Neural cell (in vitro differentiated cells): ENCODE measurements at regions not wholly inside any gene's neighbourhood (a gene's known extent, or its start where the extent isn't known, plus 50 kb on each side); places are given as distances from the start of the nearest gene placed in this dataset.

Experiments used
- H2AFZ ChIP-seq: fragments of 200-600, 300-800 bp; sonication (generic), shearing (Covaris generic); 2 replicates; pipeline ENCODE4 v1.6.0; 2014; ENCODE audit warnings: low read depth, mild to moderate bottlenecking, antibody characterized with exemption, low read length, moderate library complexity
- H3F3A ChIP-seq: fragments of 200-600 bp; shearing (Covaris generic); 2 replicates; pipeline ENCODE4 v1.6.1; 2016; ENCODE audit warnings: mild to moderate bottlenecking, moderate library complexity, mixed read lengths, antibody characterized with exemption, low read length; ENCODE audit not compliant: insufficient read depth, poor library complexity, severe bottlenecking
- H3K27ac ChIP-seq: fragments of 200-600, 300-800 bp; sonication (generic), shearing (Covaris generic); 2 replicates; pipeline ENCODE4 v1.5.1; 2014; ENCODE audit warnings: mild to moderate bottlenecking, low read length, moderate library complexity
- H3K27me3 ChIP-seq: fragments of 300-800, 200-600 bp; sonication (generic), shearing (Covaris generic); 2 replicates; pipeline ENCODE4 v1.6.0; 2014; ENCODE audit warnings: mild to moderate bottlenecking, low read depth, low read length, moderate library complexity; ENCODE audit not compliant: insufficient read depth
- H3K36me3 ChIP-seq: fragments of 300-800, 200-600 bp; sonication (generic), shearing (Covaris generic); 2 replicates; pipeline ENCODE4 v1.5.1; 2014; ENCODE audit warnings: mild to moderate bottlenecking, antibody characterized with exemption, low read length, moderate library complexity; ENCODE audit not compliant: insufficient read depth
- H3K4me2 ChIP-seq: fragments of 300-800, 200-600 bp; sonication (generic), shearing (Covaris generic); 2 replicates; pipeline ENCODE4 v1.6.0; 2014; ENCODE audit warnings: mild to moderate bottlenecking, low read length
- H3K4me3 ChIP-seq: fragments of 300-800, 200-600 bp; sonication (generic), shearing (Covaris generic); 2 replicates; pipeline ENCODE4 v1.5.1; 2014; ENCODE audit warnings: mild to moderate bottlenecking, low read length, moderate library complexity
- H3K79me2 ChIP-seq: fragments of 200-600 bp; shearing (Covaris generic); replicated peaks from 2 replicates; pipeline ENCODE4 v1.6.0; 2014; ENCODE audit warnings: mild to moderate bottlenecking, low read length, moderate library complexity; ENCODE audit not compliant: insufficient read depth
- H3K9ac ChIP-seq: fragments of 300-800, 200-600 bp; sonication (generic), shearing (Covaris generic); 2 replicates; pipeline ENCODE4 v1.6.1; 2016; ENCODE audit warnings: mild to moderate bottlenecking, low read length, mixed read lengths
- H3K9me2 ChIP-seq: fragments of 200-600 bp; shearing (Covaris generic); 2 replicates; pipeline ENCODE4 v1.6.1; 2016; ENCODE audit warnings: mild to moderate bottlenecking, low read length, mixed read lengths; ENCODE audit not compliant: insufficient read depth
- H3K9me3 ChIP-seq: fragments of 200-600, 300-800 bp; sonication (generic), shearing (Covaris generic); 2 replicates; pipeline ENCODE4 v1.6.1; 2016; ENCODE audit warnings: mild to moderate bottlenecking, mixed run types, low read length, moderate library complexity, mixed read lengths
- H4K20me1 ChIP-seq: fragments of 200-600 bp; shearing (Covaris generic); 2 replicates; pipeline ENCODE4 v1.6.1; 2016; ENCODE audit warnings: mild to moderate bottlenecking, mixed run types; ENCODE audit not compliant: insufficient read depth
- CTCF ChIP-seq: fragments of 450-650 bp; IDR thresholded peaks from 2 replicates; pipeline ENCODE4 v1.5.1; 2014; ENCODE audit warnings: antibody characterized with exemption, mild to moderate bottlenecking, moderate library complexity; ENCODE audit not compliant: poor library complexity, severe bottlenecking
- EP300 ChIP-seq: fragments of 450-650 bp; conservative IDR thresholded peaks from 2 replicates; pipeline ENCODE4 v1.6.1; 2014; ENCODE audit warnings: antibody characterized with exemption, mild to moderate bottlenecking, moderate library complexity; ENCODE audit not compliant: poor library complexity, severe bottlenecking
- EZH2 ChIP-seq: fragments of 200-600, 300-800 bp; shearing (Covaris generic), sonication (generic); IDR thresholded peaks from 2 replicates; pipeline ENCODE4 v1.6.1; 2014; ENCODE audit warnings: antibody characterized with exemption, low read length, borderline replicate concordance, mild to moderate bottlenecking; ENCODE audit not compliant: insufficient read depth, poor library complexity, severe bottlenecking
- MXI1 ChIP-seq: fragments of 450-650 bp; conservative IDR thresholded peaks from 2 replicates; pipeline ENCODE4 v1.6.1; 2014; ENCODE audit warnings: antibody characterized with exemption, mild to moderate bottlenecking; ENCODE audit not compliant: poor library complexity, severe bottlenecking
- POLR2AphosphoS5 ChIP-seq: IDR thresholded peaks from 2 replicates; pipeline ENCODE4 v1.6.1; 2012
- RAD21 ChIP-seq: fragments of 450-650 bp; conservative IDR thresholded peaks from 2 replicates; pipeline ENCODE4 v1.6.1; 2014; ENCODE audit warnings: antibody characterized with exemption, mild to moderate bottlenecking, moderate library complexity
- SMC3 ChIP-seq: fragments of 450-650 bp; conservative IDR thresholded peaks from 2 replicates; pipeline ENCODE4 v1.6.1; 2014; ENCODE audit warnings: antibody characterized with exemption, mild to moderate bottlenecking, moderate library complexity; ENCODE audit not compliant: poor library complexity
- TAF1 ChIP-seq: IDR thresholded peaks from 2 replicates; pipeline ENCODE4 v1.6.1; 2012; ENCODE audit warnings: low read depth
- TF ChIP-seq, protein P1 (sequence below): IDR thresholded peaks from 2 replicates; pipeline ENCODE4 v1.6.1; 2012; ENCODE audit warnings: borderline replicate concordance

DNA sequence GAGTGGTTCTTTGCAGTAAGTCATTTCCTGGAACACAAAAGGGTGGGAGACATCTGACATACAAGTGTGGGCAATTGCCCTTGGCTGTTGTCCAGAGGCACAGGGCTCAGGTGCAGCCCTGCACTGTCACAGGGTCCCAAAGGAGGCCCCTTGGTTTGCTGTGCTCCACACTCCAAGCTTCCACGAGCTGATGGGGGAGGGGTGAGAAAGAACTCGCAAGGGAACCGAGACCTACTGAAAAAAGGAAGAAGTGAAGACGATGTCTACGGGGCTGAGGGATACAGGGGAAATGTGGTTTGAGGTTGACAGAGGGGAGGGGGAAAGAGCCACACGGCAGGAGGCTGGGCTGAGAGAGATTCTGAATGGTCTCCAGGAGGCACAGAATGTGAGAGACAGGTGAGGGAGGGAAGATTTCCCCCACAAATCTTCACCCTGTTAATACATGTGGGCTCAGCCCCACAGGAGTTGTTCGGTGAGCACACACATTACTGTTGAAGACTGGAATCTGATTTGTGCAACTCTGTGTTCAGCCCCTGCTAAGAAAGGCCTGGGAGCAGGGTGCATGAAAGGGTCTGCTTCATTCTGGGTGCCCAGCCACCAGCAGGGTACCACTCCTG lies 123.4 kb downstream of the LY86 start:
- H3K36me3 ChIP-seq: no peaks in the 10 kb centered on the region
- no peaks in the 10 kb centered on the region for H4K20me1 ChIP-seq
- no peak for TF ChIP-seq SMC3
- no peak for TF ChIP-seq EP300
- no peak for TF ChIP-seq POLR2AphosphoS5
- TF ChIP-seq RAD21: no peak
- no peak for TF ChIP-seq MXI1
- TF ChIP-seq EZH2: no peak
- TF ChIP-seq CTCF: no peak
- TF ChIP-seq, protein P1, sequence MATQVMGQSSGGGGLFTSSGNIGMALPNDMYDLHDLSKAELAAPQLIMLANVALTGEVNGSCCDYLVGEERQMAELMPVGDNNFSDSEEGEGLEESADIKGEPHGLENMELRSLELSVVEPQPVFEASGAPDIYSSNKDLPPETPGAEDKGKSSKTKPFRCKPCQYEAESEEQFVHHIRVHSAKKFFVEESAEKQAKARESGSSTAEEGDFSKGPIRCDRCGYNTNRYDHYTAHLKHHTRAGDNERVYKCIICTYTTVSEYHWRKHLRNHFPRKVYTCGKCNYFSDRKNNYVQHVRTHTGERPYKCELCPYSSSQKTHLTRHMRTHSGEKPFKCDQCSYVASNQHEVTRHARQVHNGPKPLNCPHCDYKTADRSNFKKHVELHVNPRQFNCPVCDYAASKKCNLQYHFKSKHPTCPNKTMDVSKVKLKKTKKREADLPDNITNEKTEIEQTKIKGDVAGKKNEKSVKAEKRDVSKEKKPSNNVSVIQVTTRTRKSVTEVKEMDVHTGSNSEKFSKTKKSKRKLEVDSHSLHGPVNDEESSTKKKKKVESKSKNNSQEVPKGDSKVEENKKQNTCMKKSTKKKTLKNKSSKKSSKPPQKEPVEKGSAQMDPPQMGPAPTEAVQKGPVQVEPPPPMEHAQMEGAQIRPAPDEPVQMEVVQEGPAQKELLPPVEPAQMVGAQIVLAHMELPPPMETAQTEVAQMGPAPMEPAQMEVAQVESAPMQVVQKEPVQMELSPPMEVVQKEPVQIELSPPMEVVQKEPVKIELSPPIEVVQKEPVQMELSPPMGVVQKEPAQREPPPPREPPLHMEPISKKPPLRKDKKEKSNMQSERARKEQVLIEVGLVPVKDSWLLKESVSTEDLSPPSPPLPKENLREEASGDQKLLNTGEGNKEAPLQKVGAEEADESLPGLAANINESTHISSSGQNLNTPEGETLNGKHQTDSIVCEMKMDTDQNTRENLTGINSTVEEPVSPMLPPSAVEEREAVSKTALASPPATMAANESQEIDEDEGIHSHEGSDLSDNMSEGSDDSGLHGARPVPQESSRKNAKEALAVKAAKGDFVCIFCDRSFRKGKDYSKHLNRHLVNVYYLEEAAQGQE: no peak
- TF ChIP-seq TAF1: no peak
- no peaks in the 10 kb centered on the region for H3K27me3 ChIP-seq
- no peaks in the 10 kb centered on the region for H3K9me2 ChIP-seq
- no peak overlapping the region for H3K27ac ChIP-seq
- no peak overlapping the region for H3K9ac ChIP-seq
- no peak overlapping the region for H2AFZ ChIP-seq
- no peaks in the 10 kb centered on the region for H3K9me3 ChIP-seq
- H3K79me2 ChIP-seq: no peaks in the 10 kb centered on the region
- no peak overlapping the region for H3K4me2 ChIP-seq
- H3F3A ChIP-seq: no peaks in the 10 kb centered on the region
- H3K4me3 ChIP-seq: no peak overlapping the region

- Histone ChIP-seq H3K4me3 (no peak overlapping the region), H3K4me2 (no peak overlapping the region), H4K20me1 (no peaks in the 10 kb centered on the region), H3K9me3 (no peaks in the 10 kb centered on the region), H3K79me2 (no peaks in the 10 kb centered on the region), H3K9me2 (no peaks in the 10 kb centered on the region), H2AFZ (no peak overlapping the region), H3K9ac (no peak overlapping the region), H3F3A (no peaks in the 10 kb centered on the region), H3K27ac (no peak overlapping the region), H3K36me3 (no peaks in the 10 kb centered on the region), H3K27me3 (no peaks in the 10 kb centered on the region)
- TF ChIP-seq, protein P1: no peak
- TF ChIP-seq EZH2: no peak
These were observed 124.2 kb downstream of the LY86 start for GRCh38 chr6:6712449-6713403.
